D721Med (cell line): ENCODE measurements at regions not wholly inside any gene's neighbourhood (a gene's known extent, or its start where the extent isn't known, plus 50 kb on each side); places are given as distances from the start of the nearest gene placed in this dataset.
"Not testable (repeated sequence)": the region's sequence is repeated elsewhere in the genome, so short reads cannot be mapped to it uniquely, and the experiment has no call there.

Source experiments
- DNase-seq: peaks from one replicate; pipeline ENCODE4 v3.0.0; 2011; ENCODE audit warnings: low spot score; ENCODE audit not compliant: insufficient read length
- FAIRE-seq: peaks from 2 replicates; lab custom pipeline; 2011; peaks lifted over from hg19 to GRCh38; lab: Jason Lieb, UNC
- TF ChIP-seq, protein P1 (sequence below): IDR thresholded peaks from 2 replicates; pipeline ENCODE4 v1.5.1; 2012; ENCODE audit warnings: mild to moderate bottlenecking, control low read depth; ENCODE audit not compliant: insufficient read depth; ENCODE audit errors: missing control alignments

DNA sequence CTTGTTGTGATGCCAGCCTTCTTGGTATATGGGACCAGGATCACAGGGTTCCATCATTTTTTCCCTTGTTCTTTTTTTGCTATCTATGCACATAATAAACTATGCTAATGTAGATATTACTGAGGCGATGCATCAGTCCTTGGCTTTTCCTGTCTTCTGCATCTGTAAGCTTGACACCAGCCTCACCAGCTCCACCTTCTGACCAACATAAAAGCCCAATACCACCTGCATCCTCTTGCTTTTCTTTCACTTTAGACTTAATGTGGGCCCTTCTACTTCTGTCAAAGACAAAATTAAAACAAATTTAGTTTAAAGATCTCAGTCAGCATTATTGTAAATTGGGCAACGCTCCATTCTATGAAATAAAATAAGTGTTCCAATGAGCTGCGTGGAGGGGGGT is 1718.8 kb upstream of the PCDH10 start:
- TF ChIP-seq, protein P1, sequence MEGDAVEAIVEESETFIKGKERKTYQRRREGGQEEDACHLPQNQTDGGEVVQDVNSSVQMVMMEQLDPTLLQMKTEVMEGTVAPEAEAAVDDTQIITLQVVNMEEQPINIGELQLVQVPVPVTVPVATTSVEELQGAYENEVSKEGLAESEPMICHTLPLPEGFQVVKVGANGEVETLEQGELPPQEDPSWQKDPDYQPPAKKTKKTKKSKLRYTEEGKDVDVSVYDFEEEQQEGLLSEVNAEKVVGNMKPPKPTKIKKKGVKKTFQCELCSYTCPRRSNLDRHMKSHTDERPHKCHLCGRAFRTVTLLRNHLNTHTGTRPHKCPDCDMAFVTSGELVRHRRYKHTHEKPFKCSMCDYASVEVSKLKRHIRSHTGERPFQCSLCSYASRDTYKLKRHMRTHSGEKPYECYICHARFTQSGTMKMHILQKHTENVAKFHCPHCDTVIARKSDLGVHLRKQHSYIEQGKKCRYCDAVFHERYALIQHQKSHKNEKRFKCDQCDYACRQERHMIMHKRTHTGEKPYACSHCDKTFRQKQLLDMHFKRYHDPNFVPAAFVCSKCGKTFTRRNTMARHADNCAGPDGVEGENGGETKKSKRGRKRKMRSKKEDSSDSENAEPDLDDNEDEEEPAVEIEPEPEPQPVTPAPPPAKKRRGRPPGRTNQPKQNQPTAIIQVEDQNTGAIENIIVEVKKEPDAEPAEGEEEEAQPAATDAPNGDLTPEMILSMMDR = peak; percentile 6
- no peak for DNase-seq
- no peak for FAIRE-seq

- FAIRE-seq = no peak
- no peak for DNase-seq
- TF ChIP-seq, protein P1 = no peak
Measured at GRCh38 chr4:131441004-131441688, 1707.9 kb upstream of the PCDH10 start.

- DNase-seq = no peak
- FAIRE-seq = no peak
- TF ChIP-seq, protein P1 = no peak
Measured at GRCh38 chr4:131447883-131448282, 1701.2 kb upstream of the PCDH10 start.

GRCh38 chr4:131450572-131451209 is 1698.4 kb upstream of the PCDH10 start:
- TF ChIP-seq, protein P1 = no peak
- no peak for DNase-seq
- no peak for FAIRE-seq

DNA sequence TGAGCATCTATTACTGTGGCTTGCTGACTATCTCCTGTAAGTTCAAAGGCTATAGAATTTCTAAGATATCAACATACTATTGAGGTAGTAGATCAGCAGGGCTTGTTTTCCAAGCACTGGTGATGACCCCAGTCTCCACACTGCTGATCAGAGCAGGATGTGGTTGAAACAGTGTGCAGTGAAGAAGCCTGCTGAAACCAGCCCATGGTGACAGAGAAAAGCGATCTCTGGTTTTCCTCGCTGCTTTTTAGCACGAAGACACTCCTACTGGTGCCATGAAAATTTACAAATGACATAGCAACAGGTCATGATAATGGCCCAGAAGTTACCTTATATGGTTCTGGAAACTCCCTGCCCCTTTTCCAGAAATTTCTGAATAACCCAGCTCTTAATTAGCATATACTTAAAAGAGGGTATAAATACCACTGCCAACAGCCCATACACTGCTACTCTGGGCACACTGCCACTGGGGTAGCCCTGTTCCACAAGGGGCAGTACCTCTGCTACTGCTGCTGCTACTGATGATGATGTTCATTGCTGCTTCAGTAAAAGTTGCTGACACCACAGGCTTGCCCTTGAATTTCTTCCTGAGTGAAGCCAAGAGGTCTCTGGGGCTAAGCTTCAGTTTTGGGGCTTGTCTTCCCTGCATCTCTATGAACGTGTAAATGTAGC is 1689.5 kb upstream of the PCDH10 start:
- TF ChIP-seq, protein P1 = no peak
- no peak for DNase-seq
- FAIRE-seq = no peak

DNA sequence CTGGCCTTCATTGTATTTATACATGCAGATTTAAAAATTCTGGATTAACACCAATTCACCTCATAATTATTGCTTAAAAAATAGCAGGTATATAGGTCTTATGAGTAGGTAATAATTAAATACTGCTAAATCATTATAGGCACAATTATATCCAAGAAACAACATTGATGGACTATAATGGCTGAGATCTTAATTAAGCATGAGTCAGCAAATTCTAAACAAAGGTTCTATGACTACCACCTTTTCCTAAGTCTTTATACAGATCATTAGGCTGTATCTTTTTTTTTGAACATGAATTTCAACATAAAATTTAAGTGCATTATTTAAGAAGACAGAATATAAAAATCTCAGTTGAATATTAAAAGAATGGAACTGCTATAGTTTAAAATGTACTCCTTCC is 1678.7 kb upstream of the PCDH10 start:
- DNase-seq = no peak
- TF ChIP-seq, protein P1 = no peak
- no peak for FAIRE-seq

DNA sequence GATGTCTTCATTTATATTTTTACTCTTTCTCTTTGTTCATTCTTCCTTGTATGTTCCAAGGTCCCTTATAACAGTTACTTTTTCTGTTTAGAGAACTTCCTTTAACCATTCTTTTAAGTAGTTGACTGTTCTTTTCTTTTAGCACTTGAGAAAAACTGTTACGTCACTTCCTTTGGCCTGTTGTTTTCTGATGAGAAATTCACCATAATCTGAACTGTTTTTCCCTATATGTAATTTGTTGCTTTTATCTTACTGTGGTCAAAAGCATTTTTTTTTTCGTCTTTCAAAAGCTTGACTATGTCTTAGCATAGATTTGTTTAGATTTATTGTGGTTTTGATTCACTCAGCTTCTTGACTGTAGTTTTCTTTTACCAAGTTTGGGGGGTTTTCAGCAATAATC is 1660.3 kb upstream of the PCDH10 start:
- FAIRE-seq (no peak), DNase-seq (no peak)
- TF ChIP-seq, protein P1 = no peak

- DNase-seq, FAIRE-seq: not testable (repeated sequence)
Measured at GRCh38 chr4:131496211-131496610, 1652.9 kb upstream of the PCDH10 start.
